ENCODE measurements at regions not wholly inside any gene's neighbourhood (a gene's known extent, or its start where the extent isn't known, plus 50 kb on each side); places are given as distances from the start of the nearest gene placed in this dataset.

DNA sequence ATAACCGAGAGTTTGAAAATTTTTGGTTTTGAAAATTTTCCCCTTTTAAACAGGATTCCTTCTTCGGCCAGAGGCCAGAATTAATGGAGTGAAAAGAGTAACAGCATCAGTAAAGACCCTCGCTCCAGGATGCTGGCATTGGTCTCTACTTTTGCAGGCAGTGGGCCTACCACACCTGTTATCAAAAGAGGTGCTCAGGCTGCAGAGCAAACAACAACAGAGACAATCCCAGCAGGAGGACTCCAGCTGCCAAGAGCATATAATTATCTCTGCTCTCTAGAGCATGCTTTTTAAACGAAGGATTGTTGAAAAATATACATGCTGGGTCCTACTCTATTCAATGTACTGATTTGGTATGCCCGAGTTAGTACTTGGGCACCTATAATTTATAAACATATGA, 1048.5 kb downstream of the PLA2G4A start:
- TF ChIP-seq, protein P1, sequence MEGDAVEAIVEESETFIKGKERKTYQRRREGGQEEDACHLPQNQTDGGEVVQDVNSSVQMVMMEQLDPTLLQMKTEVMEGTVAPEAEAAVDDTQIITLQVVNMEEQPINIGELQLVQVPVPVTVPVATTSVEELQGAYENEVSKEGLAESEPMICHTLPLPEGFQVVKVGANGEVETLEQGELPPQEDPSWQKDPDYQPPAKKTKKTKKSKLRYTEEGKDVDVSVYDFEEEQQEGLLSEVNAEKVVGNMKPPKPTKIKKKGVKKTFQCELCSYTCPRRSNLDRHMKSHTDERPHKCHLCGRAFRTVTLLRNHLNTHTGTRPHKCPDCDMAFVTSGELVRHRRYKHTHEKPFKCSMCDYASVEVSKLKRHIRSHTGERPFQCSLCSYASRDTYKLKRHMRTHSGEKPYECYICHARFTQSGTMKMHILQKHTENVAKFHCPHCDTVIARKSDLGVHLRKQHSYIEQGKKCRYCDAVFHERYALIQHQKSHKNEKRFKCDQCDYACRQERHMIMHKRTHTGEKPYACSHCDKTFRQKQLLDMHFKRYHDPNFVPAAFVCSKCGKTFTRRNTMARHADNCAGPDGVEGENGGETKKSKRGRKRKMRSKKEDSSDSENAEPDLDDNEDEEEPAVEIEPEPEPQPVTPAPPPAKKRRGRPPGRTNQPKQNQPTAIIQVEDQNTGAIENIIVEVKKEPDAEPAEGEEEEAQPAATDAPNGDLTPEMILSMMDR (IDR thresholded peaks at IDR 0.05), result no peak
- TF ChIP-seq POLR2A (IDR thresholded peaks at IDR 0.05), result no peak

All from esophagus squamous epithelium (tissue), 4 donors.